Stimulated activated naive CD4-positive, alpha-beta T cell (primary cell): ENCODE measurements at regions not wholly inside any gene's neighbourhood (a gene's known extent, or its start where the extent isn't known, plus 50 kb on each side); places are given as distances from the start of the nearest gene placed in this dataset.

Source experiments
- DNase-seq, 6 experiments: peaks; one replicate each; lab custom pipeline; 2025; lab: John Stamatoyannopoulos, UW

GRCh38 chr13:109644069-109644750 lies 142.2 kb downstream of the IRS2 start:
- DNase-seq: no peak

GRCh38 chr13:109642358-109642757 lies 144.0 kb downstream of the IRS2 start:
- no peak for DNase-seq

- DNase-seq: no peak
These were observed 149.6 kb downstream of the IRS2 start for GRCh38 chr13:109636736-109637135.

- no peak for DNase-seq
These were observed 155.3 kb downstream of the IRS2 start for GRCh38 chr13:109631069-109631468.

- DNase-seq: no peak
These were observed 156.1 kb downstream of the IRS2 start for GRCh38 chr13:109630271-109630670.

GRCh38 chr13:109629737-109630136 lies 156.6 kb downstream of the IRS2 start:
- no peak for DNase-seq

- no peak for DNase-seq
These were observed 158.1 kb downstream of the IRS2 start for GRCh38 chr13:109628251-109628699.

- DNase-seq: no peak
These were observed 158.7 kb downstream of the IRS2 start for GRCh38 chr13:109627649-109628048.

GRCh38 chr13:109626386-109627171 lies 159.8 kb downstream of the IRS2 start:
- no peak for DNase-seq

- no peak for DNase-seq
These were observed 161.2 kb downstream of the IRS2 start for GRCh38 chr13:109625156-109625555.

- no peak for DNase-seq
These were observed 164.4 kb downstream of the IRS2 start for GRCh38 chr13:109622006-109622405.

- no peak for DNase-seq
These were observed 170.5 kb downstream of the IRS2 start for GRCh38 chr13:109615721-109616420.

- no peak for DNase-seq
These were observed 174.3 kb downstream of the IRS2 start for GRCh38 chr13:109611912-109612691.

GRCh38 chr13:109610517-109610916 lies 175.9 kb downstream of the IRS2 start:
- DNase-seq: peak in 3 of 6 experiments; percentile 1 to 36 (median 19)

- no peak for DNase-seq
These were observed 177.9 kb downstream of the IRS2 start for GRCh38 chr13:109608503-109608902.

GRCh38 chr13:109608059-109608458 lies 178.3 kb downstream of the IRS2 start:
- DNase-seq: no peak

- no peak for DNase-seq
These were observed 179.9 kb downstream of the IRS2 start for GRCh38 chr13:109606520-109606919.

- DNase-seq: no peak
These were observed 180.5 kb downstream of the IRS2 start for GRCh38 chr13:109605846-109606245.

- DNase-seq: no peak
These were observed 181.5 kb downstream of the IRS2 start for GRCh38 chr13:109604894-109605293.

- DNase-seq: no peak
These were observed 184.0 kb downstream of the IRS2 start for GRCh38 chr13:109602356-109602755.

GRCh38 chr13:109599901-109600657 lies 186.3 kb downstream of the IRS2 start:
- no peak for DNase-seq
